HG02623 (cell line): ENCODE measurements at regions not wholly inside any gene's neighbourhood (a gene's known extent, or its start where the extent isn't known, plus 50 kb on each side); places are given as distances from the start of the nearest gene placed in this dataset.

Experiments
- ATAC-seq: cut with Tn5 transposase; IDR thresholded peaks from one replicate; pipeline ENCODE4 v1.9.1; 2021; ENCODE audit warnings: moderate library complexity; ENCODE audit not compliant: unreplicated experiment

DNA sequence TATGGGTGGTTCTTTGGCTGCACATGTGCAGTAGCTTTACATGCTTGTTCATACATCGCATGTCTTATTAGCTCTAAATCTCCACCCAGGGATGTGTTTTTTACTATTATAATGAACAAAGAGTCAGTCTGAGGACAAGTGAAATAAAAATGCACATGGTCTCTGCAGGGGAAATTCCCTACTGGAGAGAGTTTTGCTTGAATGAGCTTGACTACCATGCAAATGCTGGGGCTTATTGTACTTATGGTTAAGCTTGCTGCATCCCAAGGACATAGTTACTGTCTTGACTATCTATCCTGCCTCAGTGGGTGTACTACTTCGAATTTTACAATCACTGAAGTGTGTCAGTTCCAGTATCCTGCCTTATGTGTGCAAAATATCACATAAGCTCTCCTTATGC is 362.7 kb downstream of the TDRD15 start:
- ATAC-seq = no peak

DNA sequence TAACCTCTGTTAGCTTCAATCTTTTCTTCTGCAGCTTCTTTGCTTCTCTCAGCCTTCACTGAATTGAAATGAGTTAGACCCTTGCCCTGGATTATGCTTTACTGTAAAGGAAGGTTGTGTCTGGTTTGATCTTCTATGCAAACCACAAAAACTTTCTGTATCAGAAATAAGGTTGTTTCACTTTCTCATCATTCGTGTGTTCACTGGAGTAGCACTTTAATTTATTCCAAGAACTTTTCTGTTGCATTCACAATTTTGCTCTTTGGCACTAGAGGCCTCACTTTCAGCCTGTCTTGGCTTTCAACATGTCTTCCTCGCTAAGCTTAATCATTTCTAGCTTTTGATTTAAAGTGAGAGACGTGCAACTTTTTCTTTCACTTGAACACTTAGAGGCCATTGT is 365.3 kb downstream of the TDRD15 start:
- ATAC-seq = no peak

DNA sequence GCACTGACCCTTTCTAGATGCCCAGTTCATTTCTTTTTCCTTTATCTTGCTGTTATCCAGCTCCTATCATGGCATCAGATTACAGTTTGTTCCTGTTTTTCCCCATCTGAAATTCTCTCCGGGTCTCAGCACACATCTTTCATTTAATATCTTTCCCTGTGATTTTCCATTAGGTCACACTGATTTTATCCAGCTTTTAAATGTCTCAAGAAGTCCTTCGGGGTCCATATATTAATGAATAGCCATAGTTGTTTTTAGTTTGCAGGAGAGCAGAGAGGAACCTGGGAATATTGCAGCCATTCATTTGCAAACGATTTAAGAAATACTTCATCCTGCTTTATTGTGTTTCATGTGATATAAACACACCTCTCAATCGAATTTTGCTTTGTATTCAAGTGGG is 374.2 kb downstream of the TDRD15 start:
- no peak for ATAC-seq

DNA sequence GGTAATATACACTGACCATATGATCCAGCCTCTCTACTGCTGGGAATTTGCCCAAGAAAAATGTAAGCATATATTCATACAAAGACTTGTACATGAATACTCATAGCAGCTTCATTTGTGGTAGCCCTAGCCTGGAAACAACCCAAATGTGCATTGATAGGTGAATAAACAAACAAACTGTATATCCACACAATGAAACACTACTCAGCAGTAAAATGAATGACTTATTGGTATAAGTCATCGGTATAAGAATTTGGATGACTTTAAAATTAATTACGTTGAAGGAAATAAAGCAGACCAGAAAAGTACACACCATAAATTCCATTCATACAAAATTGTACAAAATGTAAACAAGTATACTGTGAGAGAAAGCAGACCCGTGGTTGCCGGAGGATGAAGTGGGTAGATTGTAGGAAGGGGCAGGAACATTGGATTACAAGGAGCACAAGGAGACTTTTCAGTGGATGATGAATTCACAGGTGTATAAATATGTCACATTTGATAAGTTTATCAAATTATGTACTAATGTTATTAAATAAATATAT is 376.7 kb downstream of the TDRD15 start:
- no peak for ATAC-seq

DNA sequence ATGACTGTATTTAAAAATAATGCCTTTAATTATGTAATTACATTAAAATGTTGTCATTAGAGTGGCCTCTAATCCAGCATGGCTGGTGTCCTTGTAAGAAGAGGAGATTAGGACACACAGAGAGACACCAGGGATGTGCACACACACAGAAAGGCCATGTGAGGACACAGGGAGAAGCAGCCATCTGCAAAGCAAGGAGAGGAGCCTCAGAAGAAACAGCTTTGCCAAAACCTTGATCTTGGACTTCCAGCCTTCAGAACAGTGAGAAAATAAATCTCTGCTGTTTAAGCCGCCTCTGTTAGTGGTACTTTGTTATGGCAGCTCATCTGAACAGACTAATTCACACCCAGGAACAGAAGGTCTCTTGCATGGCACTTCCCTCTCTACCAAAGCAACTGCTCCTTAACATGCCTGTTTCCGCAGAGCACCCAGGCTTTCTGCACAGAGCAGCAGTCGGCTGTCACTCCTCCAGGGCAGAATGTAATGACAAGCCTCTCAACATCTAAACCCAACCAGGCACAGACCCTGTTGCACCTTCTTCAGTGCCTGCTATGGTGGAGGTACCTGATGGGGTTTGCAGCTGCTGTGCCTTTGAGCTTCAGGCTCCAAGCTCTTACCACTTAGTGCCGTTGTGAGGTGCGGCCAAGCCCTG is 377.7 kb downstream of the TDRD15 start:
- no peak for ATAC-seq

DNA sequence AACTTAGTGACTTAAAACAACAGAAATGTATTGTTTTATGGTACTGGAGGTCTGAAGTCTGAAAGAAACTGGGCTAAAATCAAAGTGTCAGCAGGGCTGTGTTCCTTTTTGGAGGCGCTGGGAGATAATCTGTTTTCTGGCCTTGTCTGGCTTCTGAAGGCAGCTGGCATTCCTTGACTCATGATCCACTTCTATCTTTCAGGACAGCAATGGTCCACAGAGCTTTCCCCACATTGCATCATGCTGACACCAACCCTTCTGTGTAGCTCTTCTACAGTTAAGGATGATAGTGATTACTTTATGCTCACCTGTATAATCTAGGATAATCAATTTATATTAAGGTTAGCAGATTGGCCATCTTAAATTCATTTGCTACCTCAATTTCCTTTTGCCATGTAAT is 392.1 kb downstream of the TDRD15 start:
- no peak for ATAC-seq

DNA sequence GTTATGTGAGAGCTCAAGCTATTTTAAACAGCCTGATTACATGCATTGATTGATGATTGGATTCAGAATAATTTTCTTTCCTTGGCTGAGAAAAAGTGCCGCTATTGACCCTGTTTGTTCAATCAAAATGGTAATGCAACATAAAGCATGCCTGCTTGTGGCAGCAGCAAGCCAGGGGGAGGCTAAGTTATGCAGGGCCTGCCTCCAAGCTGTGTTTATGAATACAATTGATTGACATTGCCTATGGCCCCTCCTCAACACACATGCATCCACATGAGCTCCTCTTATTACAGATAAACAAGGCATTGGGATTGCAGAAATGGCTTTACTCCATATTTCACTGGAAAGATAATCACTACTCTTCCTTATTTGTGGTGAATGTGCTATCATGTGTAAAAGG is 395.6 kb downstream of the TDRD15 start:
- ATAC-seq = no peak

DNA sequence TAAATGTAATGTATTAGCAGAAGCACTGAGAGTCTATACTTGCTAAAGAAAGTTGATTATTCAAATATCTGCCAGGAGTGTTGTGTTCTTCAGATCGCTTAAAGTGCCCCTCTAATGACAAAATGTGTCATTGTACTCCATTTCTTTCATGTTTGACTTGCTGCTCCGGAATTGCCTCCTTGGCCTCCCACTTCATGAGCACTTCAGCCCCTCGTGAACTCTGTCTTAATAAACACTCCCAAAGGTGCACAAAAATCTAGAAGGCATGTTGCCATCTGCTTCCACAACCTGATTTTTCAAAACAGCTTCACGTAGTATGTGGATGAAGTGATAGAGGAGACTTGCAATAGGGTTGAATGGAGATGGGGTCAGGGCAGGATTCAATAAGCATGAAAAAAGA is 396.1 kb downstream of the TDRD15 start:
- ATAC-seq = no peak

DNA sequence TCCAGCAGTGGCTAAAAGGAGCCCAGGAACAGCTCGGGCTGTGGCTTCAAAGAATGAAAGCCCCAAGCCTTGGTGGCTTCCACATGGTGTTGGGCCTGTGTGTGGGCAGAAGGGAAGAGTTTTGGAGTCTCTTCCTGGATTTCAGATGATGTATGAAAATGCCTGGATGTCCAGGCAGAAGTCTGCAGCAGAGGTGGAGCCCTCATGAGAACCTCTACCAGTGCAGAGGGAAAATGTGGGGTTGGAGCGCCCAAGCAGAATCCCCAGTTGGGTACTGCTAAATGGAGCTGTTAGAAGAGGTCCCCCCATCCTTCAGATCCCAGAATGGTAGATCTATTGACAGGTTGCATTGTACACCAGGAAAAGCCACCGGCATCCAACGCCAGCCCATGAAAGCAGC is 412.1 kb downstream of the TDRD15 start:
- ATAC-seq = no peak

DNA sequence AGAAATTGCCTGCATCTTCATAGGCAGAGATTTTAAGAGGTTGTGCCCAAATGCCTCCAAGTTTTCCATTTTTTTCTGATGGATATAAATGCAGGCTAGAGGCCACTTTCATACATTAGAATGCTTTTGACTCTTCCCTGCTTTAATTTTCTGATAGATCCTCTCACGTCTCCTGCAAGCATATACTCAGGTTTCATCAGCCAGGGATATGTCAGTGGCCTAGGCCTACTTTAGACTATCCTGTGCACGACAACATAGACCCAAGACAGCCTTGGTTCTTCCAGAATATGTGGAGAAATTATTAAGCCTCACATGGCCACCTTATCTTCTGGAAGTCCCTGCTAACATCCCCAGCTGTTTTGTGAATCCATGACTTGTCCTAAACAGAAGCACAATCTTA is 415.9 kb downstream of the TDRD15 start:
- no peak for ATAC-seq

DNA sequence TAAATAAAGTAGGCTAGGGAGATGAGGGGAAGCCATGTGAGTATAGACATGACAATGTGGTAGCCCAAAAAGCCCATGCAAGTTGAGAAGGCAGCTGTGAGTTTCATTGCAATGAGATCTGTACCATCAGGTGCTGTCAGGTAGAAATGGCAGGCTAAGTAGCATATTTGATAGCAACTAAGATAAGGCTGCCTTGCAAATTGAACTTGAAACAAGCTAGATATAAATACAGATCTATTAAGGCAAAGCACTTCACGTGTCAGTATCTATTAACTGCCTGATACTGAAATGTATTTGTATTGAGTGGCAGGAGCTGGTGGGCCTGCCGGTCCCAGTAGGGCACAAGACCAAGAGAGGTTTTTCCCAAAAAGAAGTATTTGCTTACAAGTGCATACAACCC is 419.9 kb downstream of the TDRD15 start:
- ATAC-seq = no peak

DNA sequence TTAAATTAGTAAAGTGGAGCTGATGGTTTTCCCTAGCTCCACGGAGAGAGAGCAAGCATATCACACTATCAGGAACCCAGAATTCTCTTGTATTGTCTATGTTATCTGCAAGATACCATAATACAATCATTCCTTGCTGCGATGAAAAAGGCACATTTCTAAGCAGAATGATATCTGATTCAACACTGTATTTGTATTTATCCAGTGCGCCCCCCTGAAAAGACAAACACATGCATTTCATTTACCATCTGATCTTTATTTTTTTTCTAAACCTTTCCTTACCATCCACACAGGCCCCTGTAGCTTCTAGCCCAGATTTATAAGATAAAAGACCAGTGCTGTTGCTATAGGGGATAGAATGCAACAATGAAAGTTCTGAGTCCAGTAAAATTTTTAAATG is 420.6 kb downstream of the TDRD15 start:
- ATAC-seq = no peak

DNA sequence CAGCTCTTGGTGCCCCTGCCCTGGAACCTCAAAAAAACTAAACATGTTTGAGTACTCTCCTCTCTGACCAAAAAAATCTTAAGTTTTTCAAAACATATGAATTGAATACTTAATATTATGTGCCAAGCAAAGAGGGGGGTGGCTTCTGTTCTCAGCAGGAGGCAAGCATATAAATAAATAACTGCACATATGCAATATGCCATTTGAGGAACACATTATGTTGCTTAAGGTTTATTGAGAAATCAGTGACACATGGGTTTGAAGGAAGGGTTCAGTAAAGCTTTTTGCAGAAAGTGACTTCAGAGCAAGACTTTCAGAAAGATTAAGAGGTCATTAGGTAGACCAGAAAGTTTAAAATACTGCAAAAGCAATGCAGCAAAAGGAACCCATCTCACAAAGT is 429.2 kb downstream of the TDRD15 start:
- ATAC-seq = no peak

DNA sequence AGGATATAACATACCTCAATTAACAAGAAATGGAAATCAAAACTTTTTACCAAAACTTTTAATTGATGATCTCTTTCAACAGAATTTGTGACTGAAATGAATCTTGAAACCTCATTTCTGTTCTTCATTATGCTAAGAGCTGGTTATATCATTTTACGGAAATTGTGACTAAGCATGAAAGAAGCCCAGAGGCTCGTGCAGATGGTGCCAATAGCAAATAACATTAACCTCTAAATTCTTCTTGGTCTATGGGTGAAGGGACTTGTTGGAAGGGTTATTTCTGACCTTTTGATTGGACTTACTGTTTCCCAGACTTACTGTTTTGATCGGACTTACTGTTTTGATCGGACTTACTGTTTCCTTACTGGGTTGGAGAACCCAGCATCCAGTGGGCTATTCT is 435.6 kb downstream of the TDRD15 start:
- no peak for ATAC-seq

DNA sequence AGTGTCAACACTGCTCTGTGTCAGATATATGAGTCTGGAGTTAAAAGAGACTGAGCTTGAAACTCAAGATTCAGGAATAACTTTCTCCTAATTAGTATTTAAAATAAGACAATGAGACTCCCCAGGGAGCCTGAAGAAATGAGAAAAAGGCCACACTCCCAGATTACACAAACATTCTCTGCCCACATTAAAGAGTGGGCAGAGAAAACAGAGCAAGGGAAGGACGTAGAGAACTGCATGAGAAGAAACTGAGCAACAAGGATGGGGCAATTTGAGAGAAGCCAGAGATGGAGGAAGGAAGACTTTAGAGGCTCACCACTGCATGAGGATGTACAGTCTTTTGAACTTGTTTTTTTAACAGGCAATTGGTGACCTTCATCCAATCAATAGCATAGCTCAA is 438.2 kb downstream of the TDRD15 start:
- ATAC-seq = no peak

DNA sequence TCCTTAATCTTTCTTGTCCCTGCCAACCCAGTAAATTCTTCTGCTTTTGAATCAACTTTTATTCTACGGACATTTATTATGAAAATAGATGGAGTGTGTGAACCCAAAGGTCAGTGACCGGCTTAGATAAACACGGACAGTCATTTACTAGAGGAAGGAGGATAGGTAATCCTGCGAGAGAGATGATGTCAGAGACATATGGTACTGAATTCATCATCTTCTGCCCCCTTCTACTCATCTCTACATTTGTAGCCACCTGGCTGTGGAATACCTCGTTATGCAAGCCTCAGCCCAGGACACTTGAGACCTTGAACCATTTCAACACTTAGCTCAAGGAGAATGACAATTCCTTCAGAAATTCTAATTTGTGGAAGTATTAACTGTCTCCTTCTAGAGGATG is 443.6 kb downstream of the TDRD15 start:
- ATAC-seq = no peak

DNA sequence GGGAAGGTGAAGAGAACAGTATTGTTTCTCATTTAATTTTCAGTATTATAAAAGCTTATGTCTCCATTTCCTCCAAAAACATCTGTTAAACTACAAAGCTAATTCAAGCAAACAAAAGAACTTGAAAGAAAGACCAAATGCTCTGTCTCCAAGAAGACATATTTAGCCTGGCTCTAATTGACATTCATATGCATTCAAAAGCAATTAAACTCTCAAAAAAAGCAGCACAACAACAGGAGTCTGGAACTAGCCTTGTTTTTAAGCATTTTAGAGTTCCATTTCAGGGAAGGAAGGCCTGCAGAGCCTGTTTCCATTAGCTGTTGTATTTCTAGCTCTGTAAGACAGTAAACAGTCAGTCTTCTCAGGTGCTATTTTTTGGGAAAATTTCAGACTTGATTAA is 447.9 kb downstream of the TDRD15 start:
- no peak for ATAC-seq

DNA sequence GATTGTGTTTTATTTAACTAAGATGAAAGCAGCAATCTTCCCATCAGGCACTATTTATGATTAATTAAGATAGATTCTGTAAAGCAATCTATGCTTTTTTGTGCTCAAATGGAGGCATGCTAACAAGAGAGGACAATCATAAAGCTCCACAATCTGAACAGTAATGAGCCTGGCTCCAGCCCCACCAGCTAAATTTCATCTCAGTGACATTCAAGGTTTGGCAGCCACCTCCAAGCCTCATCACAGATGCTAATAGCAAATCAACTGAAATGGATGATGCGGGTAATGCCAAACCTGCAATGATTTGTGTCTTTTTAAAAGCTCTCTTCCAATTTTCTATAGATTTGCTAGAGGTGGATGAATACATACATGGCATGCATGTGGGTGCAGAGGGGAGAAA is 456.6 kb downstream of the TDRD15 start:
- ATAC-seq = no peak

DNA sequence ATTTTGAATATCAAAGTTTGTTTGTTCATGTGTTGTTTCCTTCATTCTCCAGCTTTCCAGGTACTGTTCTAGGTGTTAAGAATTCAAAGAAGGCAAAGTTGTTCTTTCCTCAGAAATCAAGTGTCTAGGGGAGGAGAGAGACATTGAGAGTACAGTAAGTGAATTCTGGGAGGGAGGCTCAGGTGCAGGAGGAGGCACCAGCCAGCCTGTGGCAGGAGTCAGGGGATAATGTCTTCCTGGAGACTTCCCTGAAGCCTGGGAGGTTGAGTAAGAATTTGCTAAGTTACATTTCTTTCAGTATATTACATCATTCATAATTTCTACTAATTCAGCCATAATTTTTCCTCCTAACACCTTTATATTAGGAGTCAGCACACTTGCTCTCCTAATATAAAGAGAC is 462.1 kb downstream of the TDRD15 start:
- ATAC-seq = no peak

DNA sequence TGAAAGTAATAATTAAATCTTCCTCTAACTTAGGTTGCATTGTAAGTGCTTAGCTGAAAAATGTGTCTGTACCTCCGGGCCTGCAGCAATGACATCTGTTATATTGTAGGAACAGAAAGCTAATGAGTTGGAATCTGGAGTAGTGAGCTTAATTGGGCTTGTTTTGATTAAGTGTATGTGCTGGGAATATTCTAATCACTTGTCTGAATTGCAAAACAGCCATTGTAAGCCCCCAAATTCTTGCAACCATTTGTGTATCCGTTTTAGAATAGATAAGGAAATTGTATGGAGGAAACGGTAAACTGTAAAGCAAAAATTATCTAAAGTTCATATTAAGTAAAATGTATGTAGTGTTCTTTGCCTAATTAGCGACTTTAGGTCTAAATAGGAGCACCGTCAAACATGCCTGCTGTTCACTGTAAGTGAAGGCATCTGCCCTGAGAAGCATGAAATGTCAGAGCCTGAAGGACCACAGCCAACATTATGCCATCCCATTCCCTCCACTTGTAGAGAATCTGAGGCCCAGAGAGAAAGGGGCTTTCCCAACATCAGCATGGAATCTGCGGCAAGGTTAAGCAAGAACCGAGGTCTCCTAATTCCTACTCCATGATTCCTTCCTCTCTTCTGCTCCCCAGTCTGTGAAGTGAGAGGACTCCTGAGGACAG is 466.4 kb downstream of the TDRD15 start:
- no peak for ATAC-seq

DNA sequence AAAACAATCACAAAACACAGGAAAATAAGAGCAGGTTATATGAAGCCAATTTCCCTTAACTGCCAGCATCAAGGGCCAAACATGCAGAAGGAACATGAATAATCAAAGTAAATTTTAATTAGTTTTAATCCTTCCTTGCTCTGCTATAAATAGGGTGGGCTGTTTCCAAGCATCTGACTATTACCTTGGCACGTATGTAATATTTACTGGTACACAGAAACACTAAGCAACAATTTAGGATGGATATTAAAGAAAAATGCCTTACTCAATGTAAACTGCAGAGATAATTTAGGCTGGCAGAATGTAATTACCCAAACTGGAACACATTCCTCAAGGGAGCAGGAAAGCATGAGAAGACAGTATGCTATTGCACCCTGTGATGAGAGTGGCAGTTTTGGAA is 468.2 kb downstream of the TDRD15 start:
- ATAC-seq = no peak

DNA sequence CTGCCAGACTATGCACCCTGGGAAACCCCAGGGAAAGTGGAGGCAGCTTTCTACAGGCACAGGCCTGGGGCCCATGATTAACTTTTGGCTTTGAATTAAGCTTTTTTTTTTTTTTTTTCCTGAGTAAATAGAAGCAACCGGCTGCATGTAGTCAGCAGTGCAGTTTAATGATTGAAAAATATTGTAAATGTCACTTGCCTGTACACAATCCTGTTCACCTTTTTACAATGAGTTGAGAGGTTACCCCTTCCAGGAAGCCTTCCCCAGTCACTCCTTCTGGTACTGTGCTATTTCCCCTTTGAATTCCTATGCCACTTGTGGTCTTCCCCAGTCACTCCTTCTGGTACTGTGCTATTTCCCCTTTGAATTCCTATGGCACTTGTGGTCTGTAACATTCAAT is 475.6 kb downstream of the TDRD15 start:
- ATAC-seq = no peak

DNA sequence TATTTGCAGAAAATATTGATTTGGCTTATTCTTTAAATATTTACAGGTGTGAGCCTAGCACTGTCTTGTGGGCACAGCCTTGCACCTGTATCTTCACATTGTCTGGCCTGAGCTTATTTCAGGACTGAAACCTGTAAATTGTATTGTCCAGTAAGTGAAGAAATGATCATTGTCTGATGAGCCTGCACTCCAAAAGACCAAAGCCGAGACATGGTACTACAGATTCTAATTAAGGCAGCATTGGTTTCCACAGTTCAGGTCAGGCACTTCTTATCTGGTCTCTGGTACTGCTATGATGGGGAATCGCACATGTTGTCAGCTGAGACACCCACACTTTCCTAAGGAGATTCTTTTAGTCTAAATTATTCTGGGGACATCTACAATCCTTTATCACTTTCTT is 479.0 kb downstream of the TDRD15 start:
- ATAC-seq = no peak
